Endothelial cell (in vitro differentiated cells): ENCODE measurements at regions not wholly inside any gene's neighbourhood (a gene's known extent, or its start where the extent isn't known, plus 50 kb on each side); places are given as distances from the start of the nearest gene placed in this dataset.

Experiments
- DNase-seq: peaks from one replicate; pipeline ENCODE4 v3.0.0; 2021; ENCODE audit warnings: low spot score
- H3K27ac Mint-ChIP-seq: one replicate; pipeline ENCODE4 v1.8.0; 2021; ENCODE audit warnings: mixed read lengths, inconsistent platforms; ENCODE audit not compliant: unreplicated experiment
- H3K27me3 Mint-ChIP-seq: one replicate; pipeline ENCODE4 v1.8.0; 2021; ENCODE audit warnings: mild to moderate bottlenecking, moderate library complexity, mixed read lengths, inconsistent platforms; ENCODE audit not compliant: unreplicated experiment
- H3K36me3 Mint-ChIP-seq: one replicate; pipeline ENCODE4 v1.8.0; 2021; ENCODE audit warnings: mild to moderate bottlenecking, low read depth, mixed read lengths, inconsistent platforms; ENCODE audit not compliant: unreplicated experiment
- H3K4me1 Mint-ChIP-seq: one replicate; pipeline ENCODE4 v1.8.0; 2021; ENCODE audit warnings: mild to moderate bottlenecking, mixed read lengths, inconsistent platforms; ENCODE audit not compliant: unreplicated experiment
- H3K4me3 Mint-ChIP-seq: one replicate; pipeline ENCODE4 v1.8.0; 2021; ENCODE audit warnings: mild to moderate bottlenecking, mixed read lengths, inconsistent platforms; ENCODE audit not compliant: unreplicated experiment
- H3K9me3 Mint-ChIP-seq: one replicate; pipeline ENCODE4 v1.8.0; 2021; ENCODE audit warnings: mixed read lengths, inconsistent platforms; ENCODE audit not compliant: unreplicated experiment
- CTCF ChIP-seq: fragments of 200-600 bp; sonication (generic); IDR thresholded peaks from one replicate; pipeline ENCODE4 v1.5.0; 2021; ENCODE audit warnings: antibody characterized with exemption; ENCODE audit not compliant: unreplicated experiment

GRCh38 chr7:46450425-46450824 lies 529.4 kb upstream of the IGFBP3 start:
- Mint-ChIP-seq H3K27me3 (peaks cover 2% of the 10 kb centered on the region), H3K4me1 (no peaks in the 10 kb centered on the region), H3K36me3 (no peaks in the 10 kb centered on the region), H3K9me3 (no peaks in the 10 kb centered on the region), H3K4me3 (no peak overlapping the region), H3K27ac (no peak overlapping the region)
- no peak for TF ChIP-seq CTCF
- no peak for DNase-seq

- TF ChIP-seq CTCF: no peak
- Mint-ChIP-seq H3K27ac (no peak overlapping the region), H3K9me3 (no peaks in the 10 kb centered on the region), H3K27me3 (peaks cover 2% of the 10 kb centered on the region), H3K36me3 (no peaks in the 10 kb centered on the region), H3K4me1 (no peaks in the 10 kb centered on the region), H3K4me3 (no peak overlapping the region)
- DNase-seq: no peak
Measured at GRCh38 chr7:46449743-46450142, 528.7 kb upstream of the IGFBP3 start.

- Mint-ChIP-seq H3K4me3 (no peak overlapping the region), H3K4me1 (no peaks in the 10 kb centered on the region), H3K9me3 (no peaks in the 10 kb centered on the region), H3K27ac (no peak overlapping the region), H3K36me3 (no peaks in the 10 kb centered on the region), H3K27me3 (peaks cover 2% of the 10 kb centered on the region)
- TF ChIP-seq CTCF: no peak
- DNase-seq: no peak
Measured at GRCh38 chr7:46448478-46448877, 527.4 kb upstream of the IGFBP3 start.

- H3K4me1 Mint-ChIP-seq: no peaks in the 10 kb centered on the region
Measured at GRCh38 chr7:46446151-46446550, 525.1 kb upstream of the IGFBP3 start.

GRCh38 chr7:46444256-46444655 lies 523.2 kb upstream of the IGFBP3 start:
- Mint-ChIP-seq H3K4me3 (no peak overlapping the region), H3K9me3 (no peaks in the 10 kb centered on the region), H3K4me1 (no peaks in the 10 kb centered on the region), H3K27ac (no peak overlapping the region), H3K36me3 (no peaks in the 10 kb centered on the region), H3K27me3 (peaks cover 3% of the 10 kb centered on the region)
- no peak for DNase-seq
- no peak for TF ChIP-seq CTCF

More at GRCh38 chr7:46446151-46446550, 525.1 kb upstream of the IGFBP3 start:
- DNase-seq: no peak
- no peak for TF ChIP-seq CTCF
- Mint-ChIP-seq H3K36me3 (no peaks in the 10 kb centered on the region), H3K9me3 (no peaks in the 10 kb centered on the region), H3K27ac (no peak overlapping the region), H3K4me3 (no peak overlapping the region), H3K27me3 (peaks cover 3% of the 10 kb centered on the region)
